Body of pancreas (tissue), 4 donors: ENCODE measurements at regions not wholly inside any gene's neighbourhood (a gene's known extent, or its start where the extent isn't known, plus 50 kb on each side); places are given as distances from the start of the nearest gene placed in this dataset.

Source experiments
- CTCF ChIP-seq, 7 experiments: fragments of 450-650 bp in 4 of 7; fragments of 200-600 bp in 3 of 7; sonication (generic) in 3 of 7; IDR thresholded peaks; one replicate each; pipeline ENCODE4 v1.5.1; 2016 to 2019; ENCODE audit warnings: antibody characterized with exemption in 7 of 7
- POLR2A ChIP-seq, 3 donors: fragments of 450-650 bp; IDR thresholded peaks; one replicate each; pipeline ENCODE4 v1.6.1; 2016; ENCODE audit warnings: antibody characterized with exemption in 3 of 3, mild to moderate bottlenecking in 2 of 3

GRCh38 chr17:13704333-13704732 lies 102.6 kb upstream of the HS3ST3A1 start:
- TF ChIP-seq POLR2A (IDR thresholded peaks at IDR 0.05) (no peak), CTCF (IDR thresholded peaks at IDR 0.05) (no peak)
